SK-N-SH (cell line): ENCODE measurements at regions not wholly inside any gene's neighbourhood (a gene's known extent, or its start where the extent isn't known, plus 50 kb on each side); places are given as distances from the start of the nearest gene placed in this dataset.

Source experiments
- CTCF ChIA-PET: fragments of 300-600, 350-600 bp; formaldehyde crosslinking; extraction: SDS; loops from one replicate; lab custom pipeline; 2021; lab: Yijun Ruan, JAX
- POLR2A ChIA-PET: fragments of 350-600 bp; sonication (Branson Sonifier 250); formaldehyde crosslinking; extraction: SDS; loops from one replicate; lab custom pipeline; 2020; ENCODE audit warnings: antibody characterized with exemption, inconsistent platforms; lab: Yijun Ruan, JAX
- DNase-seq: peaks from one replicate; pipeline ENCODE4 v3.0.0; 2012
- H2AFZ ChIP-seq: fragments of 200-600 bp; sonication (generic); 2 replicates; pipeline ENCODE4 v1.8.1; 2016; ENCODE audit warnings: antibody characterized with exemption, mild to moderate bottlenecking, low read depth
- H3F3A ChIP-seq: fragments of 200-600 bp; sonication (generic); replicated peaks from 2 replicates; pipeline ENCODE3; 2016; ENCODE audit warnings: antibody characterized with exemption, mild to moderate bottlenecking; ENCODE audit not compliant: insufficient read depth
- H3K27ac ChIP-seq, 2 experiments: fragments of 200-500 bp in 1 of 2; fragments of 200-600 bp in 1 of 2; sonication (Bioruptor generic) in 1 of 2; sonication (generic), shearing (Covaris generic) in 1 of 2; 2 replicates each; pipeline versions ENCODE4 v1.5.1 to v1.6.1; 2014 to 2016; ENCODE audit warnings: low read depth in 2 of 2, inconsistent platforms in 1 of 2, low read length in 1 of 2, mild to moderate bottlenecking in 1 of 2, mixed read lengths in 1 of 2
- H3K27me3 ChIP-seq: fragments of 200-600 bp; sonication (generic), shearing (Covaris generic); 2 replicates; pipeline ENCODE4 v1.6.1; 2016; ENCODE audit warnings: mixed run types; ENCODE audit not compliant: insufficient read depth
- H3K36me3 ChIP-seq, 2 experiments: fragments of 200-500 bp in 1 of 2; fragments of 200-600 bp in 1 of 2; sonication (Bioruptor generic) in 1 of 2; sonication (generic) in 1 of 2; replicated peaks in 1 of 2; 2 replicates each; pipeline versions ENCODE3 to v1.5.1; 2014 to 2016; ENCODE audit warnings: low read length in 1 of 2, mild to moderate bottlenecking in 1 of 2; ENCODE audit not compliant: insufficient read depth in 2 of 2, control insufficient read depth in 1 of 2
- H3K4me1 ChIP-seq, 2 experiments: fragments of 200-500 bp in 1 of 2; fragments of 200-600 bp in 1 of 2; sonication (Bioruptor generic) in 1 of 2; sonication (generic), shearing (Covaris generic) in 1 of 2; 2 replicates each; pipeline versions ENCODE4 v1.5.1 to v1.6.1; 2014 to 2016; ENCODE audit warnings: low read depth in 1 of 2, low read length in 1 of 2, mixed run types in 1 of 2; ENCODE audit not compliant: insufficient read depth in 2 of 2, control insufficient read depth in 1 of 2
- H3K4me2 ChIP-seq: fragments of 200-600 bp; sonication (generic), shearing (Covaris generic); 2 replicates; pipeline ENCODE4 v1.6.1; 2017; ENCODE audit warnings: mixed run types
- H3K4me3 ChIP-seq, 2 experiments: fragments of 200-500 bp in 1 of 2; fragments of 200-600 bp in 1 of 2; sonication (Bioruptor generic) in 1 of 2; sonication (generic), shearing (Covaris generic) in 1 of 2; 2 replicates each; pipeline versions ENCODE4 v1.5.1 to v1.8.1; 2014 to 2016; ENCODE audit warnings: low read depth in 2 of 2, inconsistent platforms in 1 of 2, low read length in 1 of 2, mild to moderate bottlenecking in 1 of 2, mixed read lengths in 1 of 2, moderate library complexity in 1 of 2
- H3K79me2 ChIP-seq: fragments of 200-600 bp; sonication (generic); 2 replicates; pipeline ENCODE4 v1.8.1; 2017; ENCODE audit warnings: mild to moderate bottlenecking; ENCODE audit not compliant: insufficient read depth
- H3K9ac ChIP-seq: fragments of 200-600 bp; sonication (generic); 2 replicates; pipeline ENCODE4 v1.6.1; 2017; ENCODE audit warnings: mixed run types
- H3K9me2 ChIP-seq: fragments of 200-600 bp; sonication (generic); 2 replicates; pipeline ENCODE4 v1.6.1; 2017; ENCODE audit warnings: mixed run types
- H3K9me3 ChIP-seq: fragments of 200-600 bp; sonication (generic); 2 replicates; pipeline ENCODE4 v1.6.1; 2017; ENCODE audit warnings: mixed run types, mild to moderate bottlenecking, moderate library complexity
- H4K20me1 ChIP-seq: fragments of 200-600 bp; sonication (generic); 2 replicates; pipeline ENCODE4 v1.6.1; 2017; ENCODE audit warnings: mild to moderate bottlenecking, mixed run types; ENCODE audit not compliant: insufficient read depth
- ELF1 ChIP-seq: IDR thresholded peaks from 2 replicates; pipeline ENCODE4 v1.4.0; 2012
- FOXJ3 ChIP-seq: sonication (generic); formaldehyde crosslinking; IDR thresholded peaks from 2 replicates; pipeline ENCODE4 v1.5.1; 2020; ENCODE audit warnings: mild to moderate bottlenecking, missing genetic modification reagents
- FOXM1 ChIP-seq: IDR thresholded peaks from 2 replicates; pipeline ENCODE4 v1.4.0; 2012; ENCODE audit warnings: low read depth, mild to moderate bottlenecking
- GABPA ChIP-seq: IDR thresholded peaks from 2 replicates; pipeline ENCODE4 v1.4.0; 2012; ENCODE audit warnings: low read depth, mild to moderate bottlenecking
- GATA2 ChIP-seq: sonication (generic); formaldehyde crosslinking; IDR thresholded peaks from 2 replicates; pipeline ENCODE4 v1.5.0; 2020; ENCODE audit warnings: mild to moderate bottlenecking, missing genetic modification reagents
- MEF2A ChIP-seq: IDR thresholded peaks from 2 replicates; pipeline ENCODE4 v1.4.0; 2012; ENCODE audit warnings: low read depth, borderline replicate concordance
- MXI1 ChIP-seq: IDR thresholded peaks from 2 replicates; pipeline ENCODE4 v1.6.1; 2012; ENCODE audit warnings: mild to moderate bottlenecking, low read depth, low read length, improper control_type of control experiment
- POLR2AphosphoS5 ChIP-seq: IDR thresholded peaks from 2 replicates; pipeline ENCODE4 v1.6.1; 2012; ENCODE audit warnings: low read depth, low read length
- RCOR1 ChIP-seq: fragments of 150-350 bp; IDR thresholded peaks from 2 replicates; pipeline ENCODE4 v1.6.1; 2017; ENCODE audit warnings: antibody characterized with exemption, low read length
- RFX5 ChIP-seq: IDR thresholded peaks from 2 replicates; pipeline ENCODE4 v1.6.1; 2012; ENCODE audit warnings: mild to moderate bottlenecking, improper control_type of control experiment, low read length
- RXRA ChIP-seq: IDR thresholded peaks from 2 replicates; pipeline ENCODE4 v1.4.0; 2012; ENCODE audit warnings: low read depth, mild to moderate bottlenecking, borderline replicate concordance
- SIN3A ChIP-seq: IDR thresholded peaks from 2 replicates; pipeline ENCODE4 v1.6.1; 2012; ENCODE audit warnings: low read depth, mild to moderate bottlenecking, low read length, moderate library complexity, borderline replicate concordance
- SMC3 ChIP-seq: IDR thresholded peaks from 2 replicates; pipeline ENCODE4 v1.6.1; 2012; ENCODE audit warnings: low read depth, low read length, improper control_type of control experiment
- TAF1 ChIP-seq: IDR thresholded peaks from 2 replicates; pipeline ENCODE4 v1.6.1; 2012; ENCODE audit warnings: low read depth, mild to moderate bottlenecking, low read length, moderate library complexity, borderline replicate concordance
- USF1 ChIP-seq: IDR thresholded peaks from 2 replicates; pipeline ENCODE4 v1.4.0; 2012; ENCODE audit warnings: low read depth, borderline replicate concordance
- ZBTB33 ChIP-seq: IDR thresholded peaks from 2 replicates; pipeline ENCODE4 v1.4.0; 2012; ENCODE audit warnings: low read depth, borderline replicate concordance
- whole genome bisulfite sequencing: methylation state at CpG from one replicate; pipeline ENCODE4 v1.1.6; 2017; ENCODE audit warnings: low lambda C conversion rate; 5-methylcytosine and 5-hydroxymethylcytosine counted together
- TF ChIP-seq, protein P1 (sequence below): IDR thresholded peaks from 2 replicates; pipeline ENCODE4; 2012
- TF ChIP-seq, protein P2 (sequence below): fragments of 150-350 bp; IDR thresholded peaks from 2 replicates; pipeline ENCODE4 v1.6.1; 2017; ENCODE audit warnings: antibody characterized with exemption, low read length, low read depth, borderline replicate concordance
- TF ChIP-seq, protein P3 (sequence below): IDR thresholded peaks from 2 replicates; pipeline ENCODE4 v1.6.1; 2012; ENCODE audit warnings: mild to moderate bottlenecking, low read depth, low read length, moderate library complexity
- TF ChIP-seq, protein P4 (sequence below): fragments of 150-350 bp; IDR thresholded peaks from 2 replicates; pipeline ENCODE4 v1.6.1; 2016; ENCODE audit warnings: mild to moderate bottlenecking, low read depth, low read length

DNA sequence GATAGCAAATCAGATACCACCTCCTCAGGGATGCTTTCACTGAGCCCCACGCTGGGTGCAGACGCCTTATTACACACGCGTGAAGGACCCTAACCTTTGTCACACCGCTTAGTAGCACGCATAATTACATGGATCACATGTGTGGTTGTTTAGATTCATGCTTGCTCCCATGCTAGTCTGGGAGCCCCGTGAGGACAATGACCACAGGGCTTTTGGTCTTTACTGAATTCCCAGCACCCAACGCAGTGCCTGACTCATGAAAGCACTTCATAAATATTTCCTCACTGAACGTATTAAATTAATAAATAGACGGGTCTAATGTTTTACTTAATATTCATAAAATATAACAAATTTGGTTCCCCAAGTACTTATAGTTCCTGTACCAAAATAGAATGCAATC is 132.5 kb downstream of the ALDH8A1 start:
- H3F3A ChIP-seq, result peaks cover 5% of the 10 kb centered on the region
- DNase-seq, result no peak
- no peaks in the 10 kb centered on the region for H4K20me1 ChIP-seq
- H3K4me1 ChIP-seq, result peaks cover 0 to 2% of the 10 kb centered on the region in 2 experiments; a peak in 3 of 4 replicates
- H3K4me3 ChIP-seq, result no peak overlapping the region
- H3K27me3 ChIP-seq, result no peaks in the 10 kb centered on the region
- no peak overlapping the region for H3K27ac ChIP-seq
- H3K36me3 ChIP-seq, result no peaks in the 10 kb centered on the region
- H3K9me2 ChIP-seq, result no peaks in the 10 kb centered on the region
- no peak overlapping the region for H3K9ac ChIP-seq
- ChIA-PET POLR2A (no interaction called here), CTCF (no interaction called here)
- WGBS, result 96% methylated on average over 10 of the region's 10 CpGs
- H3K79me2 ChIP-seq, result no peaks in the 10 kb centered on the region
- TF ChIP-seq RCOR1, result no peak
- no peak for TF ChIP-seq GABPA
- TF ChIP-seq SIN3A, result no peak
- no peak for TF ChIP-seq MEF2A
- TF ChIP-seq, protein P1, sequence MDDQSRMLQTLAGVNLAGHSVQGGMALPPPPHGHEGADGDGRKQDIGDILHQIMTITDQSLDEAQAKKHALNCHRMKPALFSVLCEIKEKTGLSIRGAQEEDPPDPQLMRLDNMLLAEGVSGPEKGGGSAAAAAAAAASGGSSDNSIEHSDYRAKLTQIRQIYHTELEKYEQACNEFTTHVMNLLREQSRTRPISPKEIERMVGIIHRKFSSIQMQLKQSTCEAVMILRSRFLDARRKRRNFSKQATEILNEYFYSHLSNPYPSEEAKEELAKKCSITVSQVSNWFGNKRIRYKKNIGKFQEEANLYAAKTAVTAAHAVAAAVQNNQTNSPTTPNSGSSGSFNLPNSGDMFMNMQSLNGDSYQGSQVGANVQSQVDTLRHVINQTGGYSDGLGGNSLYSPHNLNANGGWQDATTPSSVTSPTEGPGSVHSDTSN, result no peak
- TF ChIP-seq SMC3, result no peak
- no peak for TF ChIP-seq POLR2AphosphoS5
- TF ChIP-seq GATA2 (CRISPR knock-in tag), result no peak
- no peak for TF ChIP-seq RXRA
- no peak for TF ChIP-seq ZBTB33
- TF ChIP-seq ELF1, result no peak
- TF ChIP-seq, protein P2, sequence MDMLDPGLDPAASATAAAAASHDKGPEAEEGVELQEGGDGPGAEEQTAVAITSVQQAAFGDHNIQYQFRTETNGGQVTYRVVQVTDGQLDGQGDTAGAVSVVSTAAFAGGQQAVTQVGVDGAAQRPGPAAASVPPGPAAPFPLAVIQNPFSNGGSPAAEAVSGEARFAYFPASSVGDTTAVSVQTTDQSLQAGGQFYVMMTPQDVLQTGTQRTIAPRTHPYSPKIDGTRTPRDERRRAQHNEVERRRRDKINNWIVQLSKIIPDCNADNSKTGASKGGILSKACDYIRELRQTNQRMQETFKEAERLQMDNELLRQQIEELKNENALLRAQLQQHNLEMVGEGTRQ, result no peak
- TF ChIP-seq, protein P3, sequence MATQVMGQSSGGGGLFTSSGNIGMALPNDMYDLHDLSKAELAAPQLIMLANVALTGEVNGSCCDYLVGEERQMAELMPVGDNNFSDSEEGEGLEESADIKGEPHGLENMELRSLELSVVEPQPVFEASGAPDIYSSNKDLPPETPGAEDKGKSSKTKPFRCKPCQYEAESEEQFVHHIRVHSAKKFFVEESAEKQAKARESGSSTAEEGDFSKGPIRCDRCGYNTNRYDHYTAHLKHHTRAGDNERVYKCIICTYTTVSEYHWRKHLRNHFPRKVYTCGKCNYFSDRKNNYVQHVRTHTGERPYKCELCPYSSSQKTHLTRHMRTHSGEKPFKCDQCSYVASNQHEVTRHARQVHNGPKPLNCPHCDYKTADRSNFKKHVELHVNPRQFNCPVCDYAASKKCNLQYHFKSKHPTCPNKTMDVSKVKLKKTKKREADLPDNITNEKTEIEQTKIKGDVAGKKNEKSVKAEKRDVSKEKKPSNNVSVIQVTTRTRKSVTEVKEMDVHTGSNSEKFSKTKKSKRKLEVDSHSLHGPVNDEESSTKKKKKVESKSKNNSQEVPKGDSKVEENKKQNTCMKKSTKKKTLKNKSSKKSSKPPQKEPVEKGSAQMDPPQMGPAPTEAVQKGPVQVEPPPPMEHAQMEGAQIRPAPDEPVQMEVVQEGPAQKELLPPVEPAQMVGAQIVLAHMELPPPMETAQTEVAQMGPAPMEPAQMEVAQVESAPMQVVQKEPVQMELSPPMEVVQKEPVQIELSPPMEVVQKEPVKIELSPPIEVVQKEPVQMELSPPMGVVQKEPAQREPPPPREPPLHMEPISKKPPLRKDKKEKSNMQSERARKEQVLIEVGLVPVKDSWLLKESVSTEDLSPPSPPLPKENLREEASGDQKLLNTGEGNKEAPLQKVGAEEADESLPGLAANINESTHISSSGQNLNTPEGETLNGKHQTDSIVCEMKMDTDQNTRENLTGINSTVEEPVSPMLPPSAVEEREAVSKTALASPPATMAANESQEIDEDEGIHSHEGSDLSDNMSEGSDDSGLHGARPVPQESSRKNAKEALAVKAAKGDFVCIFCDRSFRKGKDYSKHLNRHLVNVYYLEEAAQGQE, result no peak
- TF ChIP-seq MXI1, result no peak
- TF ChIP-seq TAF1, result no peak
- TF ChIP-seq RFX5, result no peak
- TF ChIP-seq FOXM1, result no peak
- TF ChIP-seq USF1, result no peak
- TF ChIP-seq, protein P4, sequence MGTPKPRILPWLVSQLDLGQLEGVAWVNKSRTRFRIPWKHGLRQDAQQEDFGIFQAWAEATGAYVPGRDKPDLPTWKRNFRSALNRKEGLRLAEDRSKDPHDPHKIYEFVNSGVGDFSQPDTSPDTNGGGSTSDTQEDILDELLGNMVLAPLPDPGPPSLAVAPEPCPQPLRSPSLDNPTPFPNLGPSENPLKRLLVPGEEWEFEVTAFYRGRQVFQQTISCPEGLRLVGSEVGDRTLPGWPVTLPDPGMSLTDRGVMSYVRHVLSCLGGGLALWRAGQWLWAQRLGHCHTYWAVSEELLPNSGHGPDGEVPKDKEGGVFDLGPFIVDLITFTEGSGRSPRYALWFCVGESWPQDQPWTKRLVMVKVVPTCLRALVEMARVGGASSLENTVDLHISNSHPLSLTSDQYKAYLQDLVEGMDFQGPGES, result no peak
- no peak for TF ChIP-seq FOXJ3 (CRISPR knock-in tag)
- H3K9me3 ChIP-seq, result no peaks in the 10 kb centered on the region
- no peak overlapping the region for H2AFZ ChIP-seq
- no peak overlapping the region for H3K4me2 ChIP-seq
